NCI-H2029 (cell line): ENCODE measurements at regions not wholly inside any gene's neighbourhood (a gene's known extent, or its start where the extent isn't known, plus 50 kb on each side); places are given as distances from the start of the nearest gene placed in this dataset.

Experiments used
- DNase-seq: peaks from one replicate; lab custom pipeline; 2025; lab: John Stamatoyannopoulos, UW

- no peak for DNase-seq
Observed at GRCh38 chr14:104277416-104278213, 139.2 kb downstream of the KIF26A start.

GRCh38 chr14:104278214-104278534 lies 139.8 kb downstream of the KIF26A start:
- no peak for DNase-seq

GRCh38 chr14:104280085-104280901 lies 141.9 kb downstream of the KIF26A start:
- no peak for DNase-seq

- DNase-seq: no peak
Observed at GRCh38 chr14:104280902-104281767, 142.7 kb downstream of the KIF26A start.

GRCh38 chr14:104281768-104282301 lies 143.4 kb downstream of the KIF26A start:
- no peak for DNase-seq

- DNase-seq: no peak
Observed at GRCh38 chr14:104282332-104283196, 144.2 kb downstream of the KIF26A start.

- DNase-seq: no peak
Observed at GRCh38 chr14:104283197-104284106, 145.1 kb downstream of the KIF26A start.

- no peak for DNase-seq
Observed at GRCh38 chr14:104284107-104284592, 145.8 kb downstream of the KIF26A start.

GRCh38 chr14:104284636-104285507 lies 146.5 kb downstream of the KIF26A start:
- DNase-seq: no peak

- DNase-seq: no peak
Observed at GRCh38 chr14:104285508-104285840, 147.1 kb downstream of the KIF26A start.

- DNase-seq: no peak
Observed at GRCh38 chr14:104286086-104286485, 147.7 kb downstream of the KIF26A start.

GRCh38 chr14:104286496-104286895 lies 148.1 kb downstream of the KIF26A start:
- DNase-seq: no peak

GRCh38 chr14:104287301-104288009 lies 149.1 kb downstream of the KIF26A start:
- DNase-seq: no peak

- no peak for DNase-seq
Observed at GRCh38 chr14:104288272-104288671, 149.9 kb downstream of the KIF26A start.

- no peak for DNase-seq
Observed at GRCh38 chr14:104289507-104289906, 151.1 kb downstream of the KIF26A start.

- DNase-seq: no peak
Observed at GRCh38 chr14:104290058-104290667, 151.8 kb downstream of the KIF26A start.

GRCh38 chr14:104290756-104291122 lies 152.4 kb downstream of the KIF26A start:
- no peak for DNase-seq
